ENCODE measurements at regions not wholly inside any gene's neighbourhood (a gene's known extent, or its start where the extent isn't known, plus 50 kb on each side); places are given as distances from the start of the nearest gene placed in this dataset.

GRCh38 chr9:88076286-88077070, 61.8 kb downstream of the SPATA31C2 start:
- H3K9me3 ChIP-seq (replicated peaks; ENCODE audit: control insufficient read depth, insufficient read depth, low read length), result no peaks in the 10 kb centered on the region
- TF ChIP-seq, protein P1, sequence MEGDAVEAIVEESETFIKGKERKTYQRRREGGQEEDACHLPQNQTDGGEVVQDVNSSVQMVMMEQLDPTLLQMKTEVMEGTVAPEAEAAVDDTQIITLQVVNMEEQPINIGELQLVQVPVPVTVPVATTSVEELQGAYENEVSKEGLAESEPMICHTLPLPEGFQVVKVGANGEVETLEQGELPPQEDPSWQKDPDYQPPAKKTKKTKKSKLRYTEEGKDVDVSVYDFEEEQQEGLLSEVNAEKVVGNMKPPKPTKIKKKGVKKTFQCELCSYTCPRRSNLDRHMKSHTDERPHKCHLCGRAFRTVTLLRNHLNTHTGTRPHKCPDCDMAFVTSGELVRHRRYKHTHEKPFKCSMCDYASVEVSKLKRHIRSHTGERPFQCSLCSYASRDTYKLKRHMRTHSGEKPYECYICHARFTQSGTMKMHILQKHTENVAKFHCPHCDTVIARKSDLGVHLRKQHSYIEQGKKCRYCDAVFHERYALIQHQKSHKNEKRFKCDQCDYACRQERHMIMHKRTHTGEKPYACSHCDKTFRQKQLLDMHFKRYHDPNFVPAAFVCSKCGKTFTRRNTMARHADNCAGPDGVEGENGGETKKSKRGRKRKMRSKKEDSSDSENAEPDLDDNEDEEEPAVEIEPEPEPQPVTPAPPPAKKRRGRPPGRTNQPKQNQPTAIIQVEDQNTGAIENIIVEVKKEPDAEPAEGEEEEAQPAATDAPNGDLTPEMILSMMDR (IDR thresholded peaks at IDR 0.05; ENCODE audit: extremely low read depth in 1 of 2, insufficient read depth in 1 of 2, low read depth in 1 of 2, low read length in 2 of 2), result peak in 1 of 2 donors; percentile 4
- TF ChIP-seq FOS (IDR thresholded peaks at IDR 0.05; ENCODE audit: borderline replicate concordance, insufficient read depth, low read length), result no peak
- TF ChIP-seq, protein P2, sequence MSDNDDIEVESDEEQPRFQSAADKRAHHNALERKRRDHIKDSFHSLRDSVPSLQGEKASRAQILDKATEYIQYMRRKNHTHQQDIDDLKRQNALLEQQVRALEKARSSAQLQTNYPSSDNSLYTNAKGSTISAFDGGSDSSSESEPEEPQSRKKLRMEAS (IDR thresholded peaks at IDR 0.05; ENCODE audit: insufficient read depth, insufficient read length), result no peak
- no peak for TF ChIP-seq GATA2 (IDR thresholded peaks at IDR 0.05; ENCODE audit: insufficient read depth, insufficient read length, low read depth, low read length)
- TF ChIP-seq POLR2AphosphoS5 (IDR thresholded peaks at IDR 0.05; ENCODE audit: insufficient read depth, low read depth, low read length), result no peak
- peak; percentile 64 for TF ChIP-seq EZH2 (IDR thresholded peaks at IDR 0.05; ENCODE audit: borderline replicate concordance, low read depth, low read length, severe bottlenecking)
- TF ChIP-seq POLR2A (IDR thresholded peaks at IDR 0.05; ENCODE audit: low read depth, low read length), result no peak
- FAIRE-seq (peak; percentile 8), DNase-seq (ENCODE audit: low read depth, low spot score) (peak; percentile 10)
- no peaks in the 10 kb centered on the region for H3K79me2 ChIP-seq (ENCODE audit: control insufficient read depth, insufficient read depth, low read length)
- H3K36me3 ChIP-seq (ENCODE audit: control insufficient read depth in 2 of 2, extremely low read depth in 1 of 2, insufficient read depth in 2 of 2, low read length in 2 of 2), result no peaks in the 10 kb centered on the region
- no peaks in the 10 kb centered on the region for H4K20me1 ChIP-seq (replicated peaks; ENCODE audit: control insufficient read depth, extremely low read depth, insufficient read depth, low read length)
- peak overlapping the region; percentile 67 for H3K4me2 ChIP-seq (ENCODE audit: insufficient read depth, low read length)
- CTCF ChIA-PET, result interaction anchor here (1.1 kb wide), 1 partner anchor 58 kb away, joined by 3 read pairs; no protein-coding TSS in a partner anchor
- dilution Hi-C loops (cut with MboI; ENCODE audit: extremely low pct_ligation_motif_present, low sequenced_read_pairs) (no loop called here), intact Hi-C loops (cut with micrococcal nuclease) (loop anchor here (5.0 kb wide), 1 partner anchor 1076 kb away; no protein-coding TSS in a partner anchor)
- H3K9ac ChIP-seq (replicated peaks; ENCODE audit: extremely low read depth, insufficient read depth, low read length), result no peak overlapping the region
- H3K9me1 ChIP-seq (replicated peaks; ENCODE audit: control insufficient read depth, extremely low read depth, insufficient read depth, low read length), result no peaks in the 10 kb centered on the region
- H3K27me3 ChIP-seq (ENCODE audit: control insufficient read depth in 2 of 2, insufficient read depth in 2 of 2, low read length in 2 of 2), result peaks cover 6 to 10% of the 10 kb centered on the region in 2 experiments
- H2AFZ ChIP-seq (ENCODE audit: low read depth, low read length), result peak overlapping the region; percentile 66
- H3K27ac ChIP-seq (ENCODE audit: insufficient read depth, low read depth, low read length), result no peak overlapping the region
- peak overlapping the region in 1 of 3 experiments; percentile 27 for H3K4me3 ChIP-seq (replicated peaks in 1 of 3; ENCODE audit: insufficient read depth in 1 of 3, low read depth in 1 of 3, low read length in 3 of 3)
- H3K4me1 ChIP-seq (ENCODE audit: control insufficient read depth, extremely low read depth, insufficient read depth, low read length), result peaks cover 3% of the 10 kb centered on the region
- POLR2A ChIA-PET, result interaction anchor here (0.6 kb wide), 1 partner anchor 72 kb away, joined by 3 read pairs; no protein-coding TSS in a partner anchor
- no TSS peak for BruUV-seq (replicated peaks)

All from endothelial cell of umbilical vein (primary cell).